Activated naive CD4-positive, alpha-beta T cell (primary cell): ENCODE measurements at regions not wholly inside any gene's neighbourhood (a gene's known extent, or its start where the extent isn't known, plus 50 kb on each side); places are given as distances from the start of the nearest gene placed in this dataset.

Source experiments
- DNase-seq, 4 experiments: peaks; one replicate each; lab custom pipeline; 2025; lab: John Stamatoyannopoulos, UW

GRCh38 chr11:70675697-70676374, 277.5 kb downstream of the CTTN start:
- no peak for DNase-seq

DNA sequence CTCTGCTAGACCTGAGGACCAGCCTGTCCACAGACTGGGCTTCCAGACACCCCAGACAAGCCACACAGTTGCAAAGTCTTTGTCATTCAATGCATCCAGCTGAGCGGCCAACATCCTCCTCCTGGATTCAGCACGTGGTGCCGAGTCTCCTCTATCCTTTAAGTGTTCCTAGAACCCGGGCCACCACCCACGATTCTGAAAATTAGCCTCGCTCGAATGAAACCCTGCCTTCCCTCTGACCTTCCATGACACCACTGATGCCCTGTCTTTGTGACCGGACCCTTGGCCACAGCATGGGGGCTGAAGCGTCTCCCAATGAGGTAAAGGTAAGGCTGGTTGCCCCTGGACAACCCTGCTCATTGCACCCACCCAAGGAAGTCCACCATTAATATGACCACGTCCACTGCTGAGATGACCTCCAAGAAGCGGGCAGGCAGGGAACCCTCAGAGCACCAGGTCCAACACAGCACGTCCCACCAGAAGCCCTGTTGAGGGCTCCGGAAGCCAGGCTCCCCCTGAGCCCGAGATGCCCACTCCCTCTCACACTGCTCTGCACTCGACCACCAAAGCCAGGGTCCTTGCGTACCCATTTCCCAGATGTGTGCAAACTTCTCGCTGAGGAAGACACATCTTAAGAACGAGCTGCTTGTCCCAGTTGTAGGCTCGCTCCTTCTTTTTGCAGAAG, 279.0 kb downstream of the CTTN start:
- DNase-seq: no peak

DNA sequence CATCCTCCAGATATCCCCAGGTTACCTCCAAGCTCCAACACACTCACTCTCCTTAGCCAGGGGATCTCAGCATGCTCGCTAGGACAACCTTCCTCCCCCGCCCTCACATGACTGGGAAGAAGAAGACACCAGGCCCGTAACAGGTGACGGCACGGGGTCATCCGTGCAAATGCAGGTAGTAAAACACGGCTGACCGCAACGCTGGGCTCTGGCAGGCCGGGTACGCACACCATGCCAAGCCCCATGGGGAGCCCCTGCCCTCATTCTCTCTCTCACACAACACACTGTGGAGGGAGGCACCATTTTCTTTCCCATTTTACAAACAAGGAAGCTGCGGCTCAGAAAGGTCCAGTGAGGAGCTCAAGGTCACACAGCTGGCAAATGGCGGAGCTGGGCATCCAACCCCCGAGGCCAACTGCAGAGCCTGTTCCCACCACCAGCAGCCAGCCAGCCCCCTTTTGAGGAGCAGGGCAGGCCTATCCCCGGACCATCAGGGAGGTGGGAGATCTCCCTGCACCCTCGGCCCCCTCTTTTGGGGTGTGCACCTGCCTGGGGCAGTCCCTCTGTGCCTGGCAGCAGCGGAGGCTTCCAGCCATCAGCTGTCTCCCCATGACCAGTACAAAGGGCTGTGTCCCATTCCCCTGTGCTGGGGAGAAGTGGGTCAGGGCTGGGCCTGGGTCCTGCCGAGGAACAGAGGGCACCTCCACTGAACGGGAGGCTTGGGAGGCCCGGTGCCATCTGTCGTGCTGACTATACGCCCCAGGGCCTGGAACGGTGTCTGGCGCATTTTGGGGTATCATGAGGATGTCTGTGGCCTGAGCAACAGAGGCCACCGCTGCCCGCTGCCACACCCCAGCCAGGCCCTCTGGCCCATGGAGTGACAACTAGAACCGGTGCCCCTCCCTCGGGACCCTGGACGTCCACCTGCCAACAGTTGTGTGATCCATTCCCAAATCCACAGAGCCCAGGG, 280.9 kb downstream of the CTTN start:
- DNase-seq: no peak

DNA sequence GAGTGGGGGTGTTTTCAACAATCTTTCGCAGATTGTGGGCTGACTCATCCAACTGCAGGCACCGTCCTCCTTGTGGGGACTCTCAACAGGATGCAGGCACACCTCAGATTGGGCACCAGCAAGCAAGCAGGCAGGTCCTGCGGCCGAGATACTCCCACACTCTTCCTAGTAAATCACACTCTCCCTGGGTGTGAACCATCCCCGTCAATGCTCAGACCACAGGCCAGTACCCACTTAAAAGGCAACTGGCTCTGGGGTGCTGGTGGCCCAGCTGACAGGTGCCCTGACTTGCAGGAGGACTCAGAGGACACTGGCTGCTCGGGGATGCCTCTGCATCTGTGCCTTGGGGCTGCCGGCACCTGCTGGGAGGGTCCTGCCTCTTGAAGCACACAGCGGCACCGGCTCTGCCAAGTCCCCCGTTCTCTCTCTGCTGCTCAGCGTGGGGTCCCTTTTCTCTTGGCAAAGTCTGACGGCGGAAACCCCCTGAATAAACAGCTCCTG, 282.5 kb downstream of the CTTN start:
- DNase-seq: no peak

DNA sequence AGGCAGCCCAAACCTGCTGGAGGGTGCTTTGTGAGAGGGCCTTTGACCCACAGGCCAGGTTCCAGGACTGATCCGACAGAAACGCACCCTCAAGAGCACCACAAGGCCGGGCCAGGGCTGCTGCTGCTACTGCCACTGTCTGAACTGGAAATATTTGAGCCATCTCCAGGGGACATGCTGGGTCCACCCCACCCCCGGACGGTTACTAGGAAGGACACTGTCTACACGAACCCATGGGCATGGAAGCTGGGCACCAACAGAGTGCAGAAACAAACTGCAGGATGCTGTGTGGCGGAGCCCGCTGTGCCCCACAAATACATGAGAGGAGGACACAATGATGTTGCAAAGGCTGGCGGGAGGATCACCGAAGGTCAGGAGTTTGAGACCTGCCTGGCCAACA, 283.7 kb downstream of the CTTN start:
- DNase-seq: no peak

DNA sequence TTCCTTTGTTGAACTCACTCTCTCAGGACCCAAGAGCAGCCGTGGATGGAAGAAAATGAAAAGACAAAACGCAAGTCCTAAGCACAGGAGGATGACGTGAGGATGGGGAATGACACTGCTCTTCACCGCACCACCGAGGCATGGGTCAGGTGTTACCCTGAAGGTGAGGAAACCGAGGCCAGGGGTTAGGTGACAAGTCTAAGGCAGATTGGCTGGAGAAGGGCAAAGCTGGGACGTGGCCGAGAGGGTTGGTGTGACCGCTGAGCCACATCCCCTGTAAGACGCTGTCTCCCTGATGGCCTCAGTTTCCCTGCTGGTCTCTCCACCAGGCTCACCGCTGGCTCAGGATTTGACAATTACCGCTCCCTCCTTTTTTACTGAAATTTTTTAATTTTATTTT, 284.4 kb downstream of the CTTN start:
- DNase-seq: no peak

DNA sequence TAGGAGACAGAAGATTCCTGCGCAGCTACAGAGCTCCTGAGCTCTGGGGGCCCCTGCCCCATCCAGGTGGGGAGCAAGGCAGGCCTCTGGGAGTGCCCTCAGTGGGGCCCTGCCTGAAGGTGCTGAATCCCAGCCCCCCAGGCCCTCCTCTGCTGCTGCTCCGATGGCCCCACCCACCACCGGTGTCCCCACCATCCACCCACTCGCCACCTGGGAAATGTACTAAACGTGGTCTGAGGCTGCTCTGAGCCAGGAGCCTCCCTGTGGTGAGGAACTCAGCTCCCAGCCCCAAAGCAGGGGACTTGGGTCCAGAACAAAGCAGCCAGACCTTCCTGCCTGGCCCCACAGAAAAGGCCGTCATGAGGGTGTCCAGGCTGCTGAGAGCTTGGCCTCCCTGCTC, 289.4 kb downstream of the CTTN start:
- DNase-seq: no peak

- DNase-seq: no peak
These were observed 289.8 kb downstream of the CTTN start for GRCh38 chr11:70688142-70688541.

GRCh38 chr11:70689764-70690163, 291.4 kb downstream of the CTTN start:
- no peak for DNase-seq

DNA sequence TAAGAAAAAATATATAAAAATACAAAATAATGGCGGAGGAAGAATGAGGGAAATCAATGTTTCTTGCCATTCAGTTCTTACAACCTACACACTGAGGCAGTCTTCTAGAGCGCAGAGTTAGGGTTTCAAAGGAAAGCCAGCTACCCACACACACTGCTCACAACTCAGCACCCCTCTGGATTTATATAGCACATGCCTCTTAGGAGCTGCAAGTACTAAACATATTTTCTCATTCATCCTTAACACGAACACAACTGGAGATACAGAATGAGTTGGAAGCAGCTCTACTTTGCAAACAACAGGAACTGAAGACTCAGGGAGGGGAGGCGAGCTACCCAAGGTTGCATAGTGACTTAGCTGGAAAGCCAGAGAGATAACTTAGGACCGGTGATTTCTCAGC, 293.8 kb downstream of the CTTN start:
- DNase-seq: no peak

DNA sequence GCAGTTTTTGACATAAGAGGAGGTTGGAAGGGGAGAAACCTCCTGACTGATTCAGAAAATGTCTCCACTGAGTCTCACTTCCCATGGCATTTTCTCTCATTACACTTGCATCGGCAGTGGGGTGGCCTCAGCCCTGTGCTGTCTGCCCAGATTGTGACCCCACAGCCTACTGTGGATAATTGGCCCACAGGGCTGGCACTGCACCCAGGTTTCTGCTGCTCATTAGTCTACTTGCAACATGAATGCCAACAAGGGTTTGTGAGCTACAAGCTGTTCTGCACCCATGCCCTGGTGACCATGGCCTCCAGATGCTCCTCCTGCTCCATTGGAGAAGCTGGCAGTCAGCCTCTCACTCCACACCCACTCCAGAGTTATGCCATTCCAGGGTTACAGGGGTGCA, 296.0 kb downstream of the CTTN start:
- DNase-seq: no peak

- no peak for DNase-seq
These were observed 297.0 kb downstream of the CTTN start for GRCh38 chr11:70695086-70695960.

DNA sequence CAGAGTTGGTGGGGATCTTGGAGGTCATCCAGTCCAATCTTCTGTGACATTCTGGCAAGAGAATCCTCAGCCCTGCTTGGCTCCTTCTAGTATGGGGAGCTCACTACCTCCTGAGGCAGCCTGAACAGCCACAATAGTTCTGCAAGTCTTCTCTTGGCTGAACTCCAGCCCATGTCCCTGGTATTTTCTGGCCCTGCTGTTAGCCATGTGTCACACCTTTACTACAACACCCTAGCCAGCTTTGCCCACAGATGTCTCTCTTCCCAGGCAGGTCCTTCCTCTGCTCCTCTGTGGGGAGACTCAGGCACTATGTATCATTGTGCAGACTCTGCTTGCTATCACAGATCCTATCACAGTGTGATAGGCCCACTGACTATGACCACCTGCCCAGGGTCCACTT, 297.7 kb downstream of the CTTN start:
- DNase-seq: no peak

DNA sequence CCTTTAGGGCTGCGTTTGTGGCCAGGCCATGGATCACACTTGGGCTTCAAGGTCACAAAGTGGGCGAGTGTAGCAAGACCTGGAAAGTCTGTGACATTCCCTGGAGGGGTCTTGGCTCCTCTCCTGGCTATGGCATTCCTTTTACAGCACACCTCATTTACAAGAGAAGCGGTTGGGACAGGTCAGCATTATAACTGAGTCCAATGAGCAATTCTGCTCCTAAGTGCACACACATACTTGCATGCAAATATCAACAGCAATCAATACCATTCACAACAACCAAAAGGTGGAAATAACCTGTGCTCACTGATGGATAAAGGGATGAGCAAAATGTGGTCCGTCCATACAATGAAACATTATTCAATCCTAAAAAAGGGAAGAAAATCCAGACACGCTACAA, 298.2 kb downstream of the CTTN start:
- DNase-seq: no peak

- no peak for DNase-seq
These were observed 299.4 kb downstream of the CTTN start for GRCh38 chr11:70697701-70698100.

- no peak for DNase-seq
These were observed 300.5 kb downstream of the CTTN start for GRCh38 chr11:70698871-70699270.

GRCh38 chr11:70699294-70700221, 301.2 kb downstream of the CTTN start:
- DNase-seq: no peak

- DNase-seq: no peak
These were observed 302.1 kb downstream of the CTTN start for GRCh38 chr11:70700453-70700852.

DNA sequence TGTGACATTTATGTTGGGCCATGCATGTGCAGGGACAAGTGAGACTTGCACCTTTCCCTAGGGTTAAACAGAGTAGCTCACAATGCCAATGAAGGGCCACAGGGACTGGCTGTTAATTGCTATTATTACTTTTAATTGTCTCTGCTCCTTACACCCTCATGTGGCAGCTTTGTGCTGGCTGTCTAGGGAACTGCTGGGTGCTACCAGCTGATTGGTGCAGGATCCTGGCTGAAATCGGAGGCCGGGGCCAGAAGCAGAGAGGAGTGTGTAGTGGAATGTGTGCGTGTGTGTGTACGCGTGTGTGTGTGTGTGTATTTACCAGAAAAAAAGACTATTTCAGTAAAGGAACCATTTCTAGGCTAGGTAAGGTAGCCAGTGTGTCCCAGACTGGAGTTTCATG, 302.5 kb downstream of the CTTN start:
- DNase-seq: no peak

GRCh38 chr11:70702040-70702648, 303.8 kb downstream of the CTTN start:
- DNase-seq: no peak
